Glutamatergic neuron (in vitro differentiated cells): ENCODE measurements at regions not wholly inside any gene's neighbourhood (a gene's known extent, or its start where the extent isn't known, plus 50 kb on each side); places are given as distances from the start of the nearest gene placed in this dataset.

Experiments
- DNase-seq: peaks from one replicate; pipeline ENCODE4 v3.0.0; 2022
- H3K27ac Mint-ChIP-seq: one replicate; pipeline ENCODE4 v1.8.0; 2020; ENCODE audit warnings: mild to moderate bottlenecking, mixed read lengths, inconsistent platforms; ENCODE audit not compliant: unreplicated experiment
- H3K27me3 Mint-ChIP-seq: one replicate; pipeline ENCODE4 v1.8.0; 2020; ENCODE audit warnings: mild to moderate bottlenecking, moderate library complexity, mixed read lengths, inconsistent platforms; ENCODE audit not compliant: unreplicated experiment
- H3K36me3 Mint-ChIP-seq: one replicate; pipeline ENCODE4 v1.8.0; 2020; ENCODE audit warnings: mild to moderate bottlenecking, mixed read lengths, inconsistent platforms; ENCODE audit not compliant: unreplicated experiment
- H3K4me1 Mint-ChIP-seq: one replicate; pipeline ENCODE4 v1.8.0; 2020; ENCODE audit warnings: mild to moderate bottlenecking, low read depth, mixed read lengths, inconsistent platforms; ENCODE audit not compliant: unreplicated experiment
- H3K4me3 Mint-ChIP-seq: one replicate; pipeline ENCODE4 v1.8.0; 2020; ENCODE audit warnings: mild to moderate bottlenecking, mixed read lengths, inconsistent platforms; ENCODE audit not compliant: unreplicated experiment
- H3K9me3 Mint-ChIP-seq: one replicate; pipeline ENCODE4 v1.8.0; 2020; ENCODE audit warnings: mild to moderate bottlenecking, moderate library complexity, mixed read lengths, inconsistent platforms; ENCODE audit not compliant: unreplicated experiment
- TF ChIP-seq, protein P1 (sequence below): fragments of 200-600 bp; sonication (generic); IDR thresholded peaks from one replicate; pipeline ENCODE4 v1.5.0; 2021; ENCODE audit not compliant: partially characterized antibody, unreplicated experiment

DNA sequence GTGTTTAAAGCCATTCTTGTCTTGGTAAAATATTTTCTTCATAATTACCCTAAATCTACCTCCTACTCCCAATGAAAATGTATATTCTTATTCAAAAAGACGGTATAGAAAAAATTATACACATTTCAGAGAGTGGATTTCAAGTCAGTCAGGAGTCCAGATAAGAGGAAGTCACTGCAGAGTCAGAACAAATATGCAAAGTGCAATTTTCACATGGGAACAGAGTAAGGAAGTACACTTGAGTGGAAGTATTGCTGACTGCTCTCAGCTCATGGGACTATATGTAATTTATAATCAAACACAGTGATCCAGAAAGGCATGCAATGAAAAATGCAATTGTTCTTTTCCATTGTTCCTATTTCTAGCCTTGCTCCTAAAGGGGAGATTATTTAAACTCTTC is 1128.0 kb downstream of the AACS start:
- H3K36me3 Mint-ChIP-seq = no peaks in the 10 kb centered on the region
- no peak overlapping the region for H3K4me3 Mint-ChIP-seq
- H3K4me1 Mint-ChIP-seq = no peaks in the 10 kb centered on the region
- no peak for DNase-seq
- H3K9me3 Mint-ChIP-seq = peaks cover 3% of the 10 kb centered on the region
- TF ChIP-seq, protein P1, sequence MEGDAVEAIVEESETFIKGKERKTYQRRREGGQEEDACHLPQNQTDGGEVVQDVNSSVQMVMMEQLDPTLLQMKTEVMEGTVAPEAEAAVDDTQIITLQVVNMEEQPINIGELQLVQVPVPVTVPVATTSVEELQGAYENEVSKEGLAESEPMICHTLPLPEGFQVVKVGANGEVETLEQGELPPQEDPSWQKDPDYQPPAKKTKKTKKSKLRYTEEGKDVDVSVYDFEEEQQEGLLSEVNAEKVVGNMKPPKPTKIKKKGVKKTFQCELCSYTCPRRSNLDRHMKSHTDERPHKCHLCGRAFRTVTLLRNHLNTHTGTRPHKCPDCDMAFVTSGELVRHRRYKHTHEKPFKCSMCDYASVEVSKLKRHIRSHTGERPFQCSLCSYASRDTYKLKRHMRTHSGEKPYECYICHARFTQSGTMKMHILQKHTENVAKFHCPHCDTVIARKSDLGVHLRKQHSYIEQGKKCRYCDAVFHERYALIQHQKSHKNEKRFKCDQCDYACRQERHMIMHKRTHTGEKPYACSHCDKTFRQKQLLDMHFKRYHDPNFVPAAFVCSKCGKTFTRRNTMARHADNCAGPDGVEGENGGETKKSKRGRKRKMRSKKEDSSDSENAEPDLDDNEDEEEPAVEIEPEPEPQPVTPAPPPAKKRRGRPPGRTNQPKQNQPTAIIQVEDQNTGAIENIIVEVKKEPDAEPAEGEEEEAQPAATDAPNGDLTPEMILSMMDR = no peak
- no peak overlapping the region for H3K27ac Mint-ChIP-seq
- H3K27me3 Mint-ChIP-seq = peaks cover 2% of the 10 kb centered on the region

DNA sequence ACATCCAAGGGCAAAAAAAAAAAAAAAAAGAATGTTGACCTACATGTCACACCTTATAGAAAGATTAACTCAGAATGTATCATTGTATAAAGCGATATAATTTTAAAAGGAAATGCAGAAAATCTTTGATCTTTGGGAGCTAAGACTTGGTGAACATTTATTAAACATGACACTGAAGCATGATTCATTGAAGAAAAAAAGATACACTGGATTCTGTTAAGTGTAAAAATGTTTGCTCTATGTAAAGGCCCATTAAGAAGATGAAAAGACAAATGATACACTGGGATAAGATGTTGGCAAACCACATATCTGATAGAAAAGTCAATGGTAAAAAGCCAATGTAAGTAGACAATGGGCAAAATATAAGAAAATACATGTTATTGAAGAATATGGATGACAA is 1131.0 kb downstream of the AACS start:
- no peak overlapping the region for H3K4me3 Mint-ChIP-seq
- DNase-seq = no peak
- no peaks in the 10 kb centered on the region for H3K27me3 Mint-ChIP-seq
- peaks cover 5% of the 10 kb centered on the region for H3K9me3 Mint-ChIP-seq
- H3K36me3 Mint-ChIP-seq = no peaks in the 10 kb centered on the region
- H3K4me1 Mint-ChIP-seq = no peaks in the 10 kb centered on the region
- H3K27ac Mint-ChIP-seq = no peak overlapping the region
- TF ChIP-seq, protein P1 = no peak

DNA sequence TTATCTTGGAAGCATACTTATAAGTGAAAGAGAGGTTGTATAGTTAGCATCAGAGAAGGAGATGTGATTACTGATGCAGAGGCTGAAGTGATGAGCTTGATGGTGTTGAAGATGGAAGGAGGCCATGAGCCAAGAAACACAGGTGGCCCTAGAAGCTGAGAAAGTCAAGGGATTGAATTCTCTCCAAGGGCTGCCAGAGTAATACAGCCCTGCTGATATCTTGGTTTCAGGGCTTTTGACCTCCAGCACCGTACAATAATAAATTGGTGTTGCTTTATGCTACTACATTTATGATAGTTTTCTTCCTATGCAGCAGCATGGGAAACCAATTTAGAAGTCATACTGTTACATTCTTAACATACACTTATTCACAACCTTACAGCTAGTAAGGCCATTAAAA is 1133.3 kb downstream of the AACS start:
- TF ChIP-seq, protein P1 = no peak
- Mint-ChIP-seq H3K36me3 (no peaks in the 10 kb centered on the region), H3K27me3 (peaks cover 3% of the 10 kb centered on the region), H3K9me3 (peaks cover 5% of the 10 kb centered on the region), H3K4me3 (no peak overlapping the region), H3K4me1 (no peaks in the 10 kb centered on the region), H3K27ac (no peak overlapping the region)
- no peak for DNase-seq

DNA sequence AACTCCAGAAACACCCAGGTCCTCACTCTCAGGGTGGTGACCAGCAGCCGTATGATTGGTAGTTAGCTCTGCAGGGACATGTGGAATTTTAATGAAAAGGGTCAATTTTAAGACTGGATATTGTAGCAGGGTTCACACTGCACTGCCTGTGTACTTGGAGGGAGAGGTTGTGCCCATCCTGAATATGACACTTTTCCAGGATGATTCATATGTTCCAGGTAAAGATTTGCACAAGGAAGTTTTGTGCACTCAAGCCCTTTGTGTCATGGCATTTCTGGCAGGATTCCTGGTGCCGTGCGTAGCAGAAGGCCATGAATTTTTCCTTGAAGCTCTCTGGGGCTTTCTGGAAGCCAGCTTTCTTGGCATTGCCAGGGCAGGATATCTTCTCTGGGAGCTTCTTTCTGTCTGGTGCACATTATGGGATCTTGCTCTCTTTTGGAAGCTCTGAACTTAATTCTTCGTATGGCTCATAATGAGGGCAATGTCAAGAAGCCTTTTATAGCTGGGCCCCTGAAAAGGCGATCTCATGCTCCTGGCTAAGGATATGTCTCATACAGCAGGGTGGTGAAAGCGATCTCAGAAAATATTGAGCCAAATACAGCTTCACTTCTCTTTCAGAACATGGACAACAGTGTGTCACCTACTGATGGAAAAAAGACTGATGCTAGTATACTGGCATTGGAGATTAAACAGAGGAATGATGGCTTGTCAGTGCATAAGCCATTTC is 1133.9 kb downstream of the AACS start:
- peaks cover 3% of the 10 kb centered on the region for H3K27me3 Mint-ChIP-seq
- DNase-seq = no peak

DNA sequence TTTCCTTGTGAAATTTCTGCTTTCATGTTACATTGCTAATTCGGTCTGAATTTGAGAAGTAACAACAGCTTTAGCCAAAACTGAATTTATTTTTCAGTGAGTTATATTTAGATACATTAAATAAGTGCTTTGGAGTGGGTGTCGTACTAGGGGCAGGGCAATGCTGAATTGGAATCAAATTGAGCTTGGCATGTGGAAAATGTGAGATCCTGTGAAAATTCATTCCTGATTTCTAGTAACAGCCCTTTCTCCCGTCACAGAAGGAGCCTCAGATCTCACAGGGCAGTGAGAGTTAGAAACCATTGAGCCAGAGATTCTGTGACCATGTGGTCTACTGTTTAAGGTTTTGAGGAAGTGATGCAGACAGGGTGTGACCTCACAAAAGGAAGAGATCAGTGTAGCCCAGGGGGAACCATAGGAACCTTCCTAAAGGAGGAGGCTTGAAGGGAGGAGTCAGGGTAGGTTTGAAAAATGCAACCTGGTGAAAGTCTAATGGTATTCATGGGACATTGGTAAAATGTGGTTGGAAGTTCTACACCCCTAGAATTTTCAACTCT is 1136.8 kb downstream of the AACS start:
- H3K36me3 Mint-ChIP-seq = peaks cover 5% of the 10 kb centered on the region
- peaks cover 4% of the 10 kb centered on the region for H3K9me3 Mint-ChIP-seq

More for the DNA sequence above, 1133.9 kb downstream of the AACS start:
- Mint-ChIP-seq H3K9me3 (peaks cover 4% of the 10 kb centered on the region), H3K36me3 (no peaks in the 10 kb centered on the region), H3K4me3 (no peak overlapping the region), H3K4me1 (no peaks in the 10 kb centered on the region), H3K27ac (no peak overlapping the region)
- TF ChIP-seq, protein P1 = no peak

More for the DNA sequence above, 1136.8 kb downstream of the AACS start:
- Mint-ChIP-seq H3K4me1 (no peaks in the 10 kb centered on the region), H3K4me3 (no peak overlapping the region), H3K27ac (no peak overlapping the region), H3K27me3 (peaks cover 3% of the 10 kb centered on the region)
- DNase-seq = no peak
- TF ChIP-seq, protein P1 = no peak
